ENCODE measurements at regions not wholly inside any gene's neighbourhood (a gene's known extent, or its start where the extent isn't known, plus 50 kb on each side); places are given as distances from the start of the nearest gene placed in this dataset.

DNA sequence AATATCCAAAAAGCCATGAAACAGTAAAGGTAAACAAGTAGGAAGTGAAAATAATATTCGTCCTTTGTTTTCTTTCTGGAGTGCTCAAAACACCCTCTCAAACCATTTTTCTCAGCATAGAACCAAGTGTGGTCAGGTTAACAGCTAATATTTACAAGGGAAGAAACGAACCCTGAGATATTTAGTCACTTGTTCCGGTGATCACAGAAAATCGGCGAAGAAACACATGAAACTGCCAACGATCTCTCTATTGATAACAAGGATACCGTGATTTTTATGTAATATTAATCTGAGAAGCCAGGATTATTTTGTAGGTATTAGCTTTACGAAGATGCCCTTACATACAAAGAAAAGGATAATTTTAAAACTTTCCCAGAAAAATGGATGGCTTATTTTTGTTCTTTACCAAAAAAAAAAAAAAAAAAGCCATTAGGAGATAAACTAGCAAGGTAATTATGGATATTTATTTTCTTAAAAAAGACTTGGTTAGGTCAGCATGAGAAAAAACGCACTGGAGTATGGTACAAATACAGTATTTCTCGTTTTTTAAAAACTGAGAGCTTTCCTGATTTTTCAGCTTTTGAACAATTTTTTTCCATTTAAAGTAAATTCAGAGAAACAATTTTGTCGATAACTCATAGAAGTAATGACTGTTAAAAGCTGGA is 107.3 kb upstream of the HNRNPU start:
- no peak for DNase-seq (ENCODE audit: low read depth in 3 of 3)

DNA sequence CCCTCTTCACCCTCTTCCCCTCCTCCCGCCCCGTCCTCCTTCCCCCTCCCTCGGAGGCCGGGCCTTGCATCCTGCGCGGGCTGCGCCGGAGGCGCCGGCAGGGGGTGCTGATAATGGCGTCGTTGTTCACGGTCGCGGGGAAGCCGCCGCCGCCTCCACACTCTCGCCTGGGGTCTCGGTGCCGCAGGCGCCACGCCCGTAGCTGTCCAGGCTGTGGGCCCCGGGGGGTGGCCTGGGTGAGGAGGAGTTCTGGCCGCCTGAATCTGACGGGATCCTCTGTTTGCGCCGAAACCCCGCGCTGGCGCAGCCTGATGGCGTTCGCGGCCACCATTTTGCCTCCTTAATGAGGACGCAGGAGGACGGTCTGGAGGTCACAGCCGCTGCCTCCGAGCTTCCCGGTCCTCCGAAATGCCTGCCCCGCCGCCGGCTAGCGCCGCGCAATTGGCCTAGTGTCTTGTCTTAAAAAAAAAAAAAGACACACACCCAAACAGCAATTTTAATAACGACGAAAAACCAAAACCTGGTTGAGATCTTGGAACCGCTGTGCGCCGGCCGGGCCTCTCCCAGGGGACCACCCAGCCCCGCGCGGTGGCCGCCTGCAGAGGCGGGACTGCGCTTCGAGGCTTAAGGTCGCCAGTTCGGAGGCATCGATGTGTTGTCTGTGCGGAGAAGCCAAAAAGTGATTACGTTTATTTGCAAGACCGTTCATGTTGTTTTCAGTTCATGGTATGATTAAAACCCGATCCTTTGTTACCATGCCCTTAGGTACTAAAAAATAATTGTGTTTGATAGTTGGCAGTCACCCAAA is 106.6 kb upstream of the HNRNPU start:
- peak in 2 of 3 donors; percentile 79 to 80 for DNase-seq (ENCODE audit: low read depth in 3 of 3)

- peak; percentile 46 to 89 (median 53) for DNase-seq (ENCODE audit: low read depth in 3 of 3)
These were observed 105.9 kb upstream of the HNRNPU start for GRCh38 chr1:244970236-244970743.

- DNase-seq (ENCODE audit: low read depth in 3 of 3): peak; percentile 17 to 35 (median 20)
These were observed 105.3 kb upstream of the HNRNPU start for GRCh38 chr1:244969355-244970235.

GRCh38 chr1:244968881-244969280 is 104.5 kb upstream of the HNRNPU start:
- no peak for DNase-seq (ENCODE audit: low read depth in 3 of 3)

- DNase-seq (ENCODE audit: low read depth in 3 of 3): no peak
These were observed 104.1 kb upstream of the HNRNPU start for GRCh38 chr1:244968471-244968871.

DNA sequence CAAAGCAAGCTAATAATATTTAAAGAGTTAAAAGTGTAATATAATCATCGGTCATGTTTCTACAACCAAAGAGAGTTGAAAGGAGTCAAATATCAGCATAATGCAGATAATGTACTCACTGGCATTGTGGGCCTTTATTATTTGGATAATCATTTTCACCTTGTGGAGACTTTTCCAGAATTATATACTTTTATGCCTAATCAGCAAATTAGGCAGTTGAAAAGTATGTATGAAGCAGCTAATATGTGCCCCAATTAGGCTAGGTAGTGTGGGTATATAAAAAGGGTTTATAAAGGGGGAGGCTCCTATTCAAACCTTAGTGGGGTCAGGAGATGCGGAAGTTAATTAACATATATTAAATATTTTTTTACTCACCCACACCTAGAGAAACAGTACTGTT is 102.8 kb upstream of the HNRNPU start:
- DNase-seq (ENCODE audit: low read depth in 3 of 3): no peak

DNA sequence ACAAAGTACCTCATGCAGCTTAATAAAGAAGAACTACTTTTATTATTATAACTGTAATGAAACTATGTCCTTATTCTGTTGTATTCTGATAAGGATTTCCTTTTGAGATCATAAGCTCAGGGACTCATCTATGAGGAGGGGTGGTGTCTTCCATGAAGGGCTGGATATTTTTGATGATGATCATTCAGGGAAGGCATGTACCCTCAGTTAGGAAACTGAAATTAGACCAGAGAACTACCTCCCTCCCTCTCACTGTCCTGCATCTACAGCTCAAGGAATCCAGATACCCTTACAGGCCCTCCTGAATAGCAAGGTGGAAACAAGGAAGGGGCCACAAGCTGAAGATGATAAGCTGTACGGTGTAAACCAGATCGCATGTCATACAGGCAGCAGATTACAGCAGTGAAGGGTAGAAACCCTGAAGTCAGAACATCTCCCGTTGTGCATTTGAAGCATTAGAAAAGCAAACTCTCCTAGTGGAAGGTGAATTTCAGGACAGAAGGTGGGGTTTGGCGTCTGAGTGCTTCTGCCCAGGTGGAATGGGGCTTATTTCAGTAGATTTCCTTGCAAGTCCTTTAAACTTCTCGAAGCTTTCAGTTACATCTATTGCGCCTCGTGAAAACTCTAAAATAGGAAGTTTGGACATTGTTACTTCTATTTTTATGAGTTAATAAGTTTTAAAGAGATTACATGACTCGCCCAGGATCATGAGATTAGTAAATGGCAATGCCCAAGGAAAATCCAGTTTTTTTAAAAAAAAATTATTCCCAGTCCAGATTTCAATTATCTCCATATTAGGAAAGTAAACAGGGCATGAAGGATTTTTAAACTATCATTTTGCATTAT is 101.1 kb upstream of the HNRNPU start:
- no peak for DNase-seq (ENCODE audit: low read depth in 3 of 3)

DNA sequence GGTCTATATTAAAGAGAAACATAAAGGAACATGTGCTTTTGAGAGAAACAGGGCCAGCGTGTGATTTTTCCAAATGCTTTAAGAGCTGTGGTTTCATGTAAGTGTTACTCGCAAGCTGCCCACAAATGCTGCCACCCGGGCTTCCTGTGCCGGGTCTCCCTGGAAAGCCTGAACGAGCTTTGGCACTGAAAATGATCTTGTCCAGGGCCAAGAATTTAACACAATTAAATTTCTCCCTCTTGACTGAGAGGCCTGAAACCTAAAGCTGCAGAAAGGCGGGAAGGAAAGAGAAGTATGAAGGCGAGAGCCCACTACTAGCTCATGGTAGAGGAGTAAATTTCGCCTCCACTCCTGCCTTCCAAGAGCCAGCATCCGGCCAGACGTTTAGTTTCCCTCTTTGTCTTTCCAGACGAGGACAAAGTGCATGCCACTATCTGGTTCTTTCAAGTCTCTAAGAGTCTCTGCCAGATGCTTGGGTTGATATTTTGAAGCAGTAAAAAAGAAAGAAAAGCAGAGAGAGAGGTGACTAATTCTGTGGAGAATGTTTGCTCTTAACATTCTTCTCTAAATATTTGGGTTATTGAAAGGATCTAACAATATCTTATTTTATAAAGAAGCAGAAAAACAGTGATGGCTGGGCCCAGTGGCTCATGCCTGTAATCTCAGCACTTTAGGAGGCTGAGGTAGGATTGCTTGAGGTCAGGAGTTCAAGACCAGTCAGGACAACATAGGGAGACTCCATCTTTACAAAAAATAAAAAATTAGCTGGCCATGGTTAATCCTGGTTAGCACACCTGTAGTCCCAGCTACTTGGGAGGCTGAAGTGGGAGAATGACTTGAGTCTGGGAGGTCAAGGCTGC is 100.0 kb upstream of the HNRNPU start:
- no peak for DNase-seq (ENCODE audit: low read depth in 3 of 3)

DNA sequence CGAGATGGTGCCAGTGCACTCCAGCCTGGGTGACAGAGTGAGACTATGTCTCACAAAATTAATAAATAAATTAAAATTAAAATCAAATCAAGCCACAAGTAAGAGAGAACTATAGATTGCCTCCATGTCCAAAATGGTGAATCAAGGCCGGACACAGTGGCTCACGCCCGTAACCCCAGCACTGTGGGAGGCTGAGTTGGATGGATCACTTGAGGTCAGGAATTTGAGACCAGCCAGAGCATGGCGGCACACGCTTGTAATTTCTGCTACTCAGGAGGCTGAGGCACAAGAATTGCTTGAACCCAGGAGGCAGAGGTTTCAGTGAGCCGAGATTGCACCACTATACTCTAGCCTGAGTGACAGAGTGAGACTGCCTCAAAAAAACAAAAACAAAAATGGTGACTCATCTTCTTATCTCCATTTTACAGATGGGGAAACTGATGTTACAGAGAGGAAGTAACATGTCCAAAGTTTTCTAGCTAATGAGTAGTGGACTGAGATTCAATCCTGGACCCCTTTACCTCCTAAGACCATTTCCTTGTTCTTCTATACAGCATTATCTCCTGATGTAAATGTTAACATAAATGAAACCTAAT is 99.0 kb upstream of the HNRNPU start:
- no peak for DNase-seq (ENCODE audit: low read depth in 3 of 3)

GRCh38 chr1:244962130-244962529 is 97.8 kb upstream of the HNRNPU start:
- no peak for DNase-seq (ENCODE audit: low read depth in 3 of 3)

DNA sequence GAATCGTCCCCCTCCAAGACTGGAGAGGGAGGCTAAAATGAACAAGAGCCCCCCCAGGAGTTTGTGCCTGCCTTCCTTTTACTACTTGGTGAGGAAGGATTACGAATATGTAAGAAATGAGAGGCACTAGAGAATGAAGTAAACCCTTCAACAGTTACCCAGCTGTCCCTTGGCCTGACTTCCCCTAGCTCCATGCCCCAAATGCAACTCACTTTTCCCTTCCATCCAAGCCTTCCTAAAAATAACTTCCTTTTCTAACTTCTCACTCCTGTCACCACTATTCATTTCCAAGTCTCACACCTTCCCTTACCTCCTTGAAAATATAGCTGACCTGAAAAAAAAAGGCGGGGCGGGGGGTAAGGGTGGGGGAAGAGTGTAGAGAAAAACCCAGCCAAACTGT is 96.6 kb upstream of the HNRNPU start:
- DNase-seq (ENCODE audit: low read depth in 3 of 3): no peak

GRCh38 chr1:244958593-244958992 is 94.2 kb upstream of the HNRNPU start:
- DNase-seq (ENCODE audit: low read depth in 3 of 3): no peak

GRCh38 chr1:244957525-244957924 is 93.2 kb upstream of the HNRNPU start:
- DNase-seq (ENCODE audit: low read depth in 3 of 3): no peak

GRCh38 chr1:244957122-244957521 is 92.8 kb upstream of the HNRNPU start:
- DNase-seq (ENCODE audit: low read depth in 3 of 3): no peak

- no peak for DNase-seq (ENCODE audit: low read depth in 3 of 3)
These were observed 91.3 kb upstream of the HNRNPU start for GRCh38 chr1:244955661-244956060.

GRCh38 chr1:244954359-244954758 is 90.0 kb upstream of the HNRNPU start:
- no peak for DNase-seq (ENCODE audit: low read depth in 3 of 3)

DNA sequence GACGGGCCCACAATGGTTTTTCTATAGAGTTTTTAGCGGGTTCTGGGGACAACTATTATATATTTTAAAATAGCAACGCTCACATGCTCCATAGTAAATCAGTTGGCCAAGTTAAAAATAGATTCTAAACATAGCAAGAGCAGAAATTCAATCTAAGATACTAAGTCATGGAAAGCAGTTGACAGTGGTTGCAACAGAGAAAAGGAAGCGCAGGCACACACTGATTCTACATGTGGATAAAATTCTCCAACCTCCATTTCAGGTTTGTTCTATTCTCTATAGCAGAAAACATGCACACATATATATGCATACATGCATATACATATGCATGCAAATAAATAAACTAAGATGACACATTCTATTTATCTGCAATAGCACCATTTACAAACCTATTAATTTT is 89.6 kb upstream of the HNRNPU start:
- DNase-seq (ENCODE audit: low read depth in 3 of 3): no peak

GRCh38 chr1:244952940-244953339 is 88.6 kb upstream of the HNRNPU start:
- no peak for DNase-seq (ENCODE audit: low read depth in 3 of 3)

Data from stimulated activated CD4-positive, alpha-beta T cell treated with anti-CD3 and anti-CD28 coated beads, TNF-alpha, amount 100 ng/mL, for 48 hours (primary cell).